ENCODE measurements at regions not wholly inside any gene's neighbourhood (a gene's known extent, or its start where the extent isn't known, plus 50 kb on each side); places are given as distances from the start of the nearest gene placed in this dataset.

DNA sequence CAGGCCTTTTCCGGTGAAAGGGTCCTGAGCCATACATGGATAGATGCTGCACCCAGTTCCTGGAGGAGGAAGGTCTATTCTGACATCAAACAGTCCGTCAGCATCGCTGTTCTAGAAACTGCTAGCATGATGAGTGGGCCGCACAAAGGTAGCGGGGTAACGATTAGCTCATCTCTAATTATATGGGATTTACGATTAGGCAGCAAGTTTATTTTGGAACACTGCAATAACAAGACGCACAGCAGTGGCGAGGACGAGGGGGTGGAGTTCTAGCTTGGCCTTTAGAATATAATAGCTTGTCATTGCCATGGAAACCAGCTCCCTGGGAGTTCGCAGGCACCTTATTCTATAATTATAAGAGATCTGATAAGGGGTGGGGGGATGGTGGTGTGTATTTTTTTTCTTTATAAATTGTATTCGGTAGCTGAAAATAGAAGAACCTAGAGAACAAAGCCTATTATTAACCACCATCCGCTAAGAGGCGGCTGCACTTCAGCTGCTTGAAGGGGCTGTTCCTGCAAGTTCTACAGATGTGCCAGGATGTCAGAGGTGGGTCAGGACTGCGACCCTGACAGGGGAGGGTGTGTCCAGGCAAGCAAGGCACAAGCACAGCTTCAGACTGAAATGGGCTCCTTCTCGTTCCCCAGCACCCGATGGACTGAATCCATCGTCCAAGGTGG, 311.0 kb downstream of the AGTPBP1 start:
- peak in 38 of 56 donors; percentile 14 to 85 (median 48) for DNase-seq

GRCh38 chr9:85428230-85428629, 313.5 kb downstream of the AGTPBP1 start:
- DNase-seq: no peak

GRCh38 chr9:85427772-85428171, 314.0 kb downstream of the AGTPBP1 start:
- no peak for DNase-seq

GRCh38 chr9:85425153-85425611, 316.6 kb downstream of the AGTPBP1 start:
- peak in 40 of 56 donors; percentile 3 to 79 (median 33) for DNase-seq

- no peak for DNase-seq
These were observed 318.3 kb downstream of the AGTPBP1 start for GRCh38 chr9:85423422-85423821.

DNA sequence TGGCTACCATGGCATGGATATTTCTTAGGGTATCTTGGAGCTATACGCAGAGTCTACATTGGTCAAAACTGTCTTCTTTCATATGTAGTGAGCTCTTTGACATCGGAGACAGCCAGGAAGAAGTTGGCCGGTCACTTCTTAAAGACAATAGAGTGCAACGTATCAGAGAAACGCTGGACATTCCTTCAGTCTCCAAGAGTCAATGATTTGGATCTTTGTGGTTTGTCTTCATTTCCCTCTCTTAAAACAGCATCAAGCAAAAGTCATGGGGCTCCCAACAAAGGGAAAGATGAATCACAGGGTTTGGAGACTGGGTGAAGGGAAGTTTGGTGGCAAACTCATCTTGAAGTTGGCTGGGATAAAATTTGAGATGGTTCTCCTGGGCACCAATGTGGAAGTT, 320.1 kb downstream of the AGTPBP1 start:
- DNase-seq: no peak

GRCh38 chr9:85420750-85421149, 321.0 kb downstream of the AGTPBP1 start:
- DNase-seq: no peak

GRCh38 chr9:85417674-85418073, 324.1 kb downstream of the AGTPBP1 start:
- DNase-seq: no peak

GRCh38 chr9:85416715-85417114, 325.0 kb downstream of the AGTPBP1 start:
- DNase-seq: no peak

GRCh38 chr9:85414390-85414789, 327.4 kb downstream of the AGTPBP1 start:
- peak in 4 of 56 donors; percentile 9 to 36 (median 18) for DNase-seq

GRCh38 chr9:85408494-85408893, 333.3 kb downstream of the AGTPBP1 start:
- DNase-seq: no peak

- no peak for DNase-seq
These were observed 336.2 kb downstream of the AGTPBP1 start for GRCh38 chr9:85405566-85405950.

DNA sequence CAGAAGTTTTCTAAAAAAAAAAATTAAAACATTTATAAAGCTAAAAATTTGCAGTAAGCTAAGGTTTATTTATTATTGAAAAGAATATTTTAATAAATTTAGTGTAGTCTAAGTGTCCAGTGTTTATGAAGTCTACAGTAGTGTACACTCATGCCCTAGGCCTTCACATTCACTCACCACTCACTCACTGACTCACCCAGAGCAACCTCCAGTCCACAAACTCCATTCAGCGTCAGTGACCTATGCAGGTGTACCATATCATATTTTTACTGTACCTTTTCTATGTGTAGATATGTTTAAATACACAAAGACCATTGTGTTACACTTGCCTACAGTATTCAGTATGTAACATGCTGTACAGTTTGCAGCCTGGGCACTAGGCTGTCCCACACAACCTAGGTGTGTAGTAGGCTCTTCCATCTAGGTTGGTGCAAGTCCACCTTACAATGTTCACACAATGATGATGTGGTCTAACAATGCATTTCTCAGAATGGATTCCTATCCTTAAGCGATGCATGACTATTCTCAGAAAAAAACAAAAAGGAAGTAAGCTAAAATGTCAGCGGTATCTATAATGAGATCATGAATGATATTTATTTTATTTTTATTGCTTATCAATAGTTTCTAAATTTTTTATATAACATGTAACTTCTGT, 336.7 kb downstream of the AGTPBP1 start:
- DNase-seq: no peak

DNA sequence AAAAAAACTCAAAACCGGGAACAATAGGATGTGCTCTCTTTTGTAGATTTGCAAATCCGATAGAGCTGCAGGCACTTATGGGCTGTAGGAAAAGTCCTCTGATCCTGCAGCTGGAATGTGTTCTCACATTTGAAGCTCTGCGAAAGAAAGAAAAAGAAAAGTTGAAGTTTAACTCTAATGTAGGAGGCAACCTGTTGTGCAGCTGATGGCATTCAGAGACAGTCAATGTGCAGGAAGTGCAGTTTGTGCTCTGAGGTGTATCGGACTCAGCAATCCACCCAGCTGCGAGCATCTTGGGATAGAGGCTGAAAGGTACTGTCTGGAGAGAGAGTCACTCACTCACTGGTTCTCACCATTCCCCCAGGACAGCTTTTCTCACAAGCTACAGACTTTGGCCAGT, 339.2 kb downstream of the AGTPBP1 start:
- no peak for DNase-seq

DNA sequence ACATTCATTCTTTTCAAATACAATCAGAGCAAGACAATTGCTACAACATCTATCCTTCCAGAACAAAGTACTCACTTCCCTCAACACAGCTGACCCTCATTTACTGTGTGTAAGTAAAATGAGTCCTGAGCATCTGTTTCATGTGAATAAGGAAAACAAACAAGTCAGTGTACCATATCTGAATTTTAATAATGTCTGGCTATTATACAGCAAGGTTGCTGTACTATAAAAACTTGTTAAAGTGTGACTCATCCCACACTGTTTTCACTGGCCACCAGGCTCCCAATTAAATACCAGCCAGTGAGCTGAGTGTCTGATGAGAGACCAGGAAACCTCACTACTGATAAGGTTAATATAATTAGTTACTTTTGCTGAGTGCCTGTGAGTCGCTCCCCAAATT, 339.8 kb downstream of the AGTPBP1 start:
- no peak for DNase-seq

DNA sequence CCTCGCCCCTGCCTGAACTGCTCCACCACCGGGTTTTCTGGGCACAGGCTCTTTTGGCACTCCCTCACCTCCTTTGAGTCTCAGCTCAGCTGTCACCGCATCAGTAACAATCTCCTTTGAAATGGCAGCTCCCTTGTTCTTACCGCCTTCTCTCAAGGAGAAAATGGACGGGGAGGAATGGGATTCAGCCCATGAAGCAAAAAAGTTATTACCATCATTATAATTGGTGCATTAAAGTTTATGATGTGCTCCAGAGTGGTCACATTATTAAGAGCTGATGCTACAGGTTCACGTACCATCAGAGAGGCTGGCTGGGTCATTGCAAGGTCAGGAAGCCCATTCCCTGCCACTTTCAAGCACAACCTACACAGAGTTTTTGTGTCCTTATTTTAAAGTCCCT, 344.7 kb downstream of the AGTPBP1 start:
- no peak for DNase-seq

DNA sequence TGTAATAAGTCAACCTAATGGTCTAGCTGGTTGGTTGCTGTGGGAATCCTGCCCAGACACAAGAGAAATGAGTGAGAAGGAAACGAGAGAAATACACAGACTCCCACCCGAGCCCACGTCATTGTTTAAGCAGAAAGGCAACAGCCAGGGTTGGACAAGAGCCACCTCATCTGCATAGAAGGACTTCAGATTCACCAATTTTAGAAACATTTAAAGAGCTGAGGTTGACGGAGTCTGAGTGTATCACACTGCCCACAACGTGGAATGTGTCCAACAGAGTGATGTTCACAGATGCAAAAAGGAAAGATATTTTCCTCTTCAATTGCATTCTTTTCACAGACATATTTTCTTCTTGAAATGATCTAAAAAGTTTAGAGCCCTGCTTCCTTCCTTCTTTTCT, 349.5 kb downstream of the AGTPBP1 start:
- DNase-seq: peak in 1 of 56 donors; percentile 12

DNA sequence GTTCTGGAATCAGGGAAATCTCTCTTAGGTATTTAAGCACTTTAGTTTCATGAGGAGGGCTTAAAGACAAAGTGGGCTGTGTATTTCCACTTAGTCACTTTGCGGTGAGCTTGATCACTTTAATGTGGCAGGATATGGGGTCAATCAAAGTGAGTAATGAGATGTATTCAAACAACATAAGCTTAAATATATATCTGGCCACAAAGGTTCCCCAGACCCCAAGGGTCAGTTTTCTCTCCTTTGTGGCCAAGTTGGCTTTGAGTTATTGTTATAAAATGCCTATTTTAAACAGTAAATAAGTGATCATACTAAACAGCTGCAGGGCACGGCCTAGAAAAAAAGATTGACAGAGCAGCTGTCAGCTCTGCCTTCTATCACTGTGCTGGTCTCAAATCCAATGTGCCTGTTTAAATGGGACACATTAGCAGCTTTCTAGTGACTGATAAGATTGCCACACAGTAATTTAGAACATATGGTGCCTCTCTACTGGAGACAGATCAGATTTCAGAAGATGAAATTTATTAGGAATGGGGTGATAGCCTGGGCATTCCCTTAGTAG, 363.9 kb downstream of the AGTPBP1 start:
- DNase-seq: no peak

- no peak for DNase-seq
These were observed 373.0 kb downstream of the AGTPBP1 start for GRCh38 chr9:85368781-85369180.

DNA sequence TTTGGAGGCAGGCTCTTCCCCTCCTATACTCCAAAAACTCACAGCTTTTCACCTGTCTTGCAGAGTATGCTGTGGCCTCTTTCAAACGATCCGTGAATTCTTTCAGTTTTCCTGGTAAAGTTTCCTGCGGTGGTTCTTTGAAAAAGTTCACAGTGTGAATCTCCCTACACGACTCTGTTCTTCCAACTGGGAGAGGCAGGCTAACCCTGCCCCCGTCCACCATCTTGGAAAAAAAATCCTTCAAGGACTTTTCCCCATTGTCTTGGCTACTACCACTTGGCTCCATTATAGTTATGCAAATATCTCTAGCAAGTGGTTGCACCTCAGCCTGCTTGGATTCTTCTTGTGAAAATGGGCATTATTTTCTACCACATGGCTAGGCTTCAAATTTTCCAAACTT, 382.6 kb downstream of the AGTPBP1 start:
- DNase-seq: no peak

- DNase-seq: no peak
These were observed 392.7 kb downstream of the AGTPBP1 start for GRCh38 chr9:85349046-85349445.

DNA sequence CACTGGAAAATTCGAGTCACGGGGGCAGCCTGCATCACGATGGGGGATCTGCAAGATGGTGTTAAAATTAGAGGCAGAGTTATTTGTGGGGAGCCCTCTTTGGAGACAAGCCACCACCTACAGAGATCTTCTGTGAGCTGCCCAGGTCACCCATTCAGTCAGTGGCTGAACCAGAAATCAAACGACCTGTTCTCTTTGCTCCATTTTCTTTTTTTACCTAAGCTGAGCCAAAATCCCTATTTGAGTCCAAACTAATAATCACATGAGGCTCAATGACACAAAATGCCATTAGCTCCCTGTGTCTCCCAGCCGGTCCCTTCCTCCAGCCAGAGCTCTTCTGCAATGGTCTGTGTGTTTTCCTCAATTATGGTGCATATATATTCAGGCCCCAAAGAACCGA, 394.2 kb downstream of the AGTPBP1 start:
- no peak for DNase-seq

DNA sequence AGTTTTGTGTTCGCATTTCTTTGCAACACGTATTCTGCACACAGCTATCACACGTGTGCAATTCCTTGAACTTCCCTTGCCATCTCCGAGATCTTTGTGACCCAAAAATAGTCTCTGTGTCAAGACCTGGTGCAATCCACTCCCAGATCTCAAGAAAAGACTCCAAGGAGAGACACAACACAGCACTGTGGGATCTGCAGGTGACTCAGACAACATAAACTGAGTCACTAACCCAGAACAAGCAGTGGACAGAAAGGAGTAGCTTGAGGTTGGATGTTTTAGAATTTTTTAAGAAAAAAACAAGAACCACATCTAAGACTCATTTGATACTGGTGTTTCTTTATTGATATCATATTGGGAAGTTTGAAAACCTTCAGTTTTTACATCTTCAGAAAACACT, 396.9 kb downstream of the AGTPBP1 start:
- DNase-seq: no peak
